Stomach (tissue), 8 donors: ENCODE measurements at regions not wholly inside any gene's neighbourhood (a gene's known extent, or its start where the extent isn't known, plus 50 kb on each side); places are given as distances from the start of the nearest gene placed in this dataset.

Experiments used
- DNase-seq, 2 donors: peaks; one replicate each; pipeline versions ENCODE4 v3.0.0 to v3.0.0-alpha.2; 2013 to 2019
- H3K27ac ChIP-seq, 5 donors: fragments of 200-600 bp in 4 of 5; sonication (generic) in 4 of 5; one replicate each; pipeline ENCODE4 v1.5.1; 2013 to 2019; ENCODE audit warnings: mild to moderate bottlenecking in 1 of 5, moderate library complexity in 1 of 5
- H3K27me3 ChIP-seq, 3 donors: fragments of 200-600 bp; sonication (generic); one replicate each; pipeline ENCODE4 v1.5.1; 2017 to 2019; ENCODE audit warnings: mixed run types in 1 of 3
- H3K36me3 ChIP-seq, 4 donors: fragments of 200-600 bp; sonication (generic); 1 replicate in 3 of 4; 2 replicates in 1 of 4; pipeline ENCODE4 v1.5.1; 2016 to 2019
- H3K4me1 ChIP-seq, 4 donors: fragments of 200-600 bp; sonication (generic); one replicate each; pipeline ENCODE4 v1.5.1; 2016 to 2019
- H3K4me3 ChIP-seq, 4 donors: fragments of 200-600 bp; sonication (generic) in 3 of 4; one replicate each; pipeline ENCODE4 v1.5.1; 2016 to 2019; ENCODE audit warnings: mild to moderate bottlenecking in 1 of 4
- H3K9me3 ChIP-seq, 4 donors: fragments of 200-600 bp; sonication (generic); one replicate each; pipeline ENCODE4 v1.5.1; 2016 to 2019
- EP300 ChIP-seq: sonication (generic); formaldehyde crosslinking; IDR thresholded peaks from one replicate; pipeline ENCODE4 v1.6.1; 2017; ENCODE audit warnings: antibody characterized with exemption
- POLR2A ChIP-seq, 4 donors: fragments of 450-650 bp; IDR thresholded peaks; one replicate each; pipeline ENCODE4 v1.6.1; 2016; ENCODE audit warnings: antibody characterized with exemption in 4 of 4, control low read depth in 2 of 4, mild to moderate bottlenecking in 1 of 4, moderate library complexity in 1 of 4
- POLR2AphosphoS5 ChIP-seq, 3 donors: sonication (generic); formaldehyde crosslinking; IDR thresholded peaks; one replicate each; pipeline ENCODE4 v1.6.1; 2016; ENCODE audit warnings: antibody characterized with exemption in 3 of 3
- WGBS, 5 donors: extraction: QIAGEN DNeasy Blood & Tissue Kit in 3 of 5; methylation state at CpG; one replicate each; pipeline versions ENCODE4 v1.1.5 to v1.1.7; 2013 to 2018; 5-methylcytosine and 5-hydroxymethylcytosine counted together
- intact Hi-C: fragments of 100-400 bp; cut with DNase I; formaldehyde crosslinking; loops from one replicate; pipeline ENCODE4 v1.15.1; 2023; ENCODE audit warnings: low total_unique reads
- TF ChIP-seq, protein P1 (sequence below), 7 experiments: fragments of 450-650 bp in 4 of 7; fragments of 200-600 bp in 3 of 7; sonication (generic) in 3 of 7; IDR thresholded peaks; one replicate each; pipeline ENCODE4 v1.5.1; 2016 to 2019; ENCODE audit warnings: antibody characterized with exemption in 7 of 7, control low read depth in 2 of 7, mild to moderate bottlenecking in 1 of 7
- donor health status: healthy with polysubstance abuse.
- donor health status: Bipolar disorder and iron deficiency.
- donor health status: healthy.

DNA sequence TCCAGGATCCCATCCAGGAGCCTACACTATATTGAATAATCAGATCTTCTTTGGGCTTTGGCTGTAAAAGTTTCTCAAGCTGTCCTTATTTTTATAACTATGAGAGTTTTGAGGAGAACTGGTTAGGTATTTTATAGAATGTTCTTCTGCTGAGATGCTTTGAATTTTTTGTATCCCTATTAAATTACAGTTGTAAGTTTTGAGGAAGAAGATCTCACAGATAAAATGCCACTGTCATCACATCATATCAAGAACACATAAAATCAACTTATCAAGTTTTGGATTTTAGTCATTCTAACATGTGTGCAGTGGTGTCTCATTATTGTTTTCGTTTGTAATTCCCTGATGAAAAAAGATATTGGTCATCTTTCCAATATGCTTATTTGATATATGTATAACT is 260.2 kb upstream of the COL3A1 start:
- Histone ChIP-seq H3K4me1 (no peaks in the 10 kb centered on the region), H3K9me3 (peaks cover 0 to 10% (median 4%) of the 10 kb centered on the region in 4 donors), H3K27me3 (no peaks in the 10 kb centered on the region), H3K36me3 (no peaks in the 10 kb centered on the region), H3K27ac (no peak overlapping the region), H3K4me3 (no peak overlapping the region)
- 41 to 84% (median 78%) methylated on average over 1 of the region's 1 CpG for WGBS, 5 donors
- DNase-seq = no peak
- intact Hi-C loops = no loop called here
- TF ChIP-seq, protein P1, sequence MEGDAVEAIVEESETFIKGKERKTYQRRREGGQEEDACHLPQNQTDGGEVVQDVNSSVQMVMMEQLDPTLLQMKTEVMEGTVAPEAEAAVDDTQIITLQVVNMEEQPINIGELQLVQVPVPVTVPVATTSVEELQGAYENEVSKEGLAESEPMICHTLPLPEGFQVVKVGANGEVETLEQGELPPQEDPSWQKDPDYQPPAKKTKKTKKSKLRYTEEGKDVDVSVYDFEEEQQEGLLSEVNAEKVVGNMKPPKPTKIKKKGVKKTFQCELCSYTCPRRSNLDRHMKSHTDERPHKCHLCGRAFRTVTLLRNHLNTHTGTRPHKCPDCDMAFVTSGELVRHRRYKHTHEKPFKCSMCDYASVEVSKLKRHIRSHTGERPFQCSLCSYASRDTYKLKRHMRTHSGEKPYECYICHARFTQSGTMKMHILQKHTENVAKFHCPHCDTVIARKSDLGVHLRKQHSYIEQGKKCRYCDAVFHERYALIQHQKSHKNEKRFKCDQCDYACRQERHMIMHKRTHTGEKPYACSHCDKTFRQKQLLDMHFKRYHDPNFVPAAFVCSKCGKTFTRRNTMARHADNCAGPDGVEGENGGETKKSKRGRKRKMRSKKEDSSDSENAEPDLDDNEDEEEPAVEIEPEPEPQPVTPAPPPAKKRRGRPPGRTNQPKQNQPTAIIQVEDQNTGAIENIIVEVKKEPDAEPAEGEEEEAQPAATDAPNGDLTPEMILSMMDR (IDR thresholded peaks at IDR 0.05) = no peak
- TF ChIP-seq POLR2A (IDR thresholded peaks at IDR 0.05) (no peak), EP300 (no peak), POLR2AphosphoS5 (IDR thresholded peaks at IDR 0.05) (no peak)

DNA sequence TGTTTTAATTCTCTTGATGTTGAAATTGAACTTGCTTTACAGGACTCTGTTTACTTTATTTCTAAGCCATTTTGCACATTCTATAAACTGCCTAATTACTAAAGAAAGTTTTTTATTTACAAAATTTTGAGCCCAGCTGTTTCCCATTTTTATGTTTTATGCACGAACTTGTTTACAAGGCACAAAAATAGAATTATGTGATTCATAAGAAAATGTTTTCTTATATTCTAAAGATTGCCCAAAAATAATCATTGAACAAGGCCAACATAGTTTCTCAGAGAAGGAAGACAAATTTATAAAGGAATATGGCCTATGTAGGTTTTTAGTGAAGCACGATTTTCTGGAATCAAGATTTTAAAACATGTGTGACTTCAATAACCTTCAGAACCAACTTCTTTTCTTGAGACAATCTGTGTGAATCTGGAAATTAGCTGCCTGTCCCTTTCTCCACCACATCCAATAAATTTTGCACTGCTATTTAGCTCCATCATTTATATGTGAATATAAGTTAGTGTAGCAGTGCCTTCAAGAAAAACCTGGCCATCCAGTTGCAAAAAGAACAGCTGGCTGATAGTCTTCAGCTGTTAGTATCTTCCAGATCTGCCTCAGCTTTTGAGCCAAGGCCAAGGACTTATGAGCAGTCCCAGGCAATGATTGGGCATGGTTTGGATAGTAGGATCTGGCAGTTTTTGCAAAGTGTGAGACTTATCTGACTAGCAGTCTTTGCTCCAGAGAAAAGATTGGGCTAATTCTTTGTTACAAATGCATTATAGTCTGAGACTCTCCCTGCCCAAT is 253.2 kb upstream of the COL3A1 start:
- TF ChIP-seq, protein P1 (IDR thresholded peaks at IDR 0.05) = no peak
- TF ChIP-seq EP300 (no peak), POLR2A (IDR thresholded peaks at IDR 0.05) (no peak), POLR2AphosphoS5 (IDR thresholded peaks at IDR 0.05) (no peak)
- peak in 1 of 2 donors; percentile 58 for DNase-seq
- H3K36me3 ChIP-seq = no peaks in the 10 kb centered on the region
- 57 to 74% (median 69%) methylated on average over 2 of the region's 2 CpGs for WGBS, 5 donors
- H3K4me3 ChIP-seq = no peak overlapping the region
- no peaks in the 10 kb centered on the region for H3K9me3 ChIP-seq
- intact Hi-C loops = no loop called here
- H3K27me3 ChIP-seq = no peaks in the 10 kb centered on the region
- H3K4me1 ChIP-seq = no peaks in the 10 kb centered on the region
- H3K27ac ChIP-seq = no peak overlapping the region

DNA sequence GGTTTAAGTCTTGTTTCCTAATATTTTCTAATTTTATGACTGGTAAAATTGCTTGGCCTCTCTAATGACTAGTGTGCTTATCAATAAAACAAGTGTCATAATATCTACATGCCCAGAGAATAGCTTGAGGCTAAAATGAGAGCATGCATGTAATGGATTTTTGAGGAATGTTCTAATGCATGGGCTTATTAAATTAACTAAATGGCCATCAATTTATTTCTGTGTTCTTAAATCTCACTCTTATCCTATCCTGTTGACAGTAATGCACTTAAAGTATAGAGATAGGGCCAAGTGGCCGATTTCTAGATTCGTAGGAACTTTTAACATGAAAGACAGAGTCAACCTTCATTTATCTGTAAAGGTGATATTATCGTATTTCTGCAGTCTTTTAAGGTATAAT is 252.4 kb upstream of the COL3A1 start:
- no peak for DNase-seq
- TF ChIP-seq POLR2AphosphoS5 (IDR thresholded peaks at IDR 0.05) = no peak
- no peak for TF ChIP-seq EP300
- no peak for TF ChIP-seq POLR2A (IDR thresholded peaks at IDR 0.05)
- TF ChIP-seq, protein P1 (IDR thresholded peaks at IDR 0.05) = no peak
- no peaks in the 10 kb centered on the region for H3K36me3 ChIP-seq
- H3K27ac ChIP-seq = no peak overlapping the region
- H3K27me3 ChIP-seq = no peaks in the 10 kb centered on the region
- H3K4me3 ChIP-seq = no peak overlapping the region
- 36 to 59% (median 45%) methylated on average over 3 of the region's 3 CpGs for WGBS, 5 donors
- H3K9me3 ChIP-seq = no peaks in the 10 kb centered on the region
- intact Hi-C loops = no loop called here
- no peaks in the 10 kb centered on the region for H3K4me1 ChIP-seq

DNA sequence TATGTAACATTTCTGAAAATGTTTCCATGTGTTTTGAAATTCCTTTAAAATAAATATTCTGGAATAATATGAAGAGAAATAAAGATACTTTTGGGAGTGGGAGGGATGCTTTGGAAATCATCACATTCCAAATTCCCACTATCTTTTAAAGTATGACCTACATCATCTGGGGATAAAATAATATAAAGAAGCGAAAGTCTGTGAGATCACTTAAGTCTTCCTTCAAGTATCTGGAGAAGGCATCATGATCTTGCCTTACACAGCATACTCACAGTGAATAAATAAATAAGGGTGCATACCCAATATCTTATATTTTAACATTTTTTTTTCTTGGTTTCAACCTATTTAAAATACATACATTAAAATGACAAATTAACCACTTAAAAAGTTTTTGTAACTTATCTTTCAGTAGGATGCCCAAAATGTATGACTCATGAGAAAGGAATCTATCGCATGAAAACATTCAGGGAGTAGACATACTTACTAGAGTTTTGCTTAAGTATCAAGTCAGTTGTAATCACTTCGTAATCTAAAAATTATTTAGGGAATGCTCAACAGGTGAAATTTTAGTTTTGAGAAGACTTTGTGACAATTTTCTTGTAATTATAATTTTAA is 248.3 kb upstream of the COL3A1 start:
- WGBS, 5 donors = 57 to 77% (median 61%) methylated on average over 3 of the region's 3 CpGs
- TF ChIP-seq POLR2AphosphoS5 (IDR thresholded peaks at IDR 0.05) = no peak
- no peak for TF ChIP-seq EP300
- no peak for TF ChIP-seq POLR2A (IDR thresholded peaks at IDR 0.05)
- TF ChIP-seq, protein P1 (IDR thresholded peaks at IDR 0.05) = no peak
- Histone ChIP-seq H3K4me1 (no peaks in the 10 kb centered on the region), H3K4me3 (no peak overlapping the region), H3K9me3 (no peaks in the 10 kb centered on the region), H3K36me3 (no peaks in the 10 kb centered on the region), H3K27ac (no peak overlapping the region), H3K27me3 (no peaks in the 10 kb centered on the region)
- no peak for DNase-seq
- intact Hi-C loops = no loop called here
